PC-3 (cell line): ENCODE measurements at regions not wholly inside any gene's neighbourhood (a gene's known extent, or its start where the extent isn't known, plus 50 kb on each side); places are given as distances from the start of the nearest gene placed in this dataset.
A peak's percentile ranks its signal among the peaks of the same experiment; 100 is the strongest.

Source experiments
- ATAC-seq: fragments of 200-7000 bp; cut with Tn5 transposase; 2 replicates; pipeline ENCODE4 v1.9.1; 2020; ENCODE audit warnings: mild to moderate bottlenecking, moderate library complexity
- BruUV-seq: library from RNA; stranded (reverse); fragments of 400-500 nt; replicated peaks from 2 replicates; lab custom pipeline; 2021; lab: Mats Ljungman, UMichigan
- CTCF ChIA-PET: fragments of 300-600 bp; sonication (Branson Sonifier 250); formaldehyde crosslinking; loops from one replicate; lab custom pipeline; 2022; ENCODE audit warnings: antibody characterized with exemption; lab: Charles Lee
- POLR2A ChIA-PET: fragments of 300-600 bp; sonication (Branson Sonifier 250); formaldehyde crosslinking; loops from one replicate; lab custom pipeline; 2022; ENCODE audit warnings: antibody characterized with exemption; ENCODE audit not compliant: unreplicated experiment; lab: Charles Lee
- DNase-seq: peaks from one replicate; pipeline ENCODE4 v3.0.0-alpha.2; 2015
- H2AFZ ChIP-seq: fragments of 300-600 bp; sonication (generic); 2 replicates; pipeline ENCODE4 v1.6.0; 2016; ENCODE audit warnings: antibody characterized with exemption, low read length
- H3F3A ChIP-seq: fragments of 300-600 bp; sonication (generic); one replicate; pipeline ENCODE4 v1.6.0; 2017; ENCODE audit warnings: antibody characterized with exemption, low read length, control low read depth, mild to moderate bottlenecking; ENCODE audit not compliant: unreplicated experiment
- H3K27ac ChIP-seq: fragments of 300-600 bp; sonication (generic); 2 replicates; pipeline ENCODE4 v1.5.1; 2016; ENCODE audit warnings: mild to moderate bottlenecking, low read length
- H3K27me3 ChIP-seq: fragments of 300-600 bp; sonication (generic); 2 replicates; pipeline ENCODE4 v1.6.1; 2016; ENCODE audit warnings: low read length, mixed read lengths
- H3K36me3 ChIP-seq: fragments of 300-600 bp; sonication (generic); 2 replicates; pipeline ENCODE4 v1.6.1; 2016; ENCODE audit warnings: low read depth, mixed run types, low read length, mixed read lengths
- H3K4me1 ChIP-seq: fragments of 300-600 bp; sonication (generic); 2 replicates; pipeline ENCODE4 v1.5.1; 2016; ENCODE audit warnings: low read length; ENCODE audit not compliant: insufficient read depth
- H3K4me2 ChIP-seq: fragments of 300-600 bp; sonication (generic); 2 replicates; pipeline ENCODE4 v1.6.0; 2016; ENCODE audit warnings: low read length
- H3K4me3 ChIP-seq: fragments of 300-600 bp; sonication (generic); 2 replicates; pipeline ENCODE4 v1.5.1; 2016; ENCODE audit warnings: mild to moderate bottlenecking, low read length, mixed read lengths
- H3K79me2 ChIP-seq: fragments of 300-600 bp; sonication (generic); 2 replicates; pipeline ENCODE4 v1.6.1; 2017; ENCODE audit warnings: low read length, mixed read lengths
- H3K9ac ChIP-seq: fragments of 300-600 bp; sonication (generic); 2 replicates; pipeline ENCODE4 v1.6.0; 2016; ENCODE audit warnings: mild to moderate bottlenecking, low read length
- H3K9me2 ChIP-seq: fragments of 300-600 bp; sonication (generic); replicated peaks from 2 replicates; pipeline ENCODE4 v1.6.1; 2016; ENCODE audit warnings: mixed run types, low read length, mixed read lengths
- H3K9me3 ChIP-seq: fragments of 300-600 bp; sonication (generic); 2 replicates; pipeline ENCODE4 v1.6.1; 2016; ENCODE audit warnings: low read length, mixed read lengths
- H4K20me1 ChIP-seq: fragments of 300-600 bp; sonication (generic); 2 replicates; pipeline ENCODE4 v1.6.1; 2016; ENCODE audit warnings: low read length, mixed read lengths
- EZH2 ChIP-seq: fragments of 300-600 bp; sonication (generic); IDR thresholded peaks from one replicate; pipeline ENCODE4 v1.6.1; 2017; ENCODE audit warnings: antibody characterized with exemption, mild to moderate bottlenecking, low read length; ENCODE audit not compliant: unreplicated experiment
- EZH2phosphoT487 ChIP-seq: fragments of 300-600 bp; sonication (generic); IDR thresholded peaks from 2 replicates; pipeline ENCODE4 v1.6.1; 2018; ENCODE audit warnings: mild to moderate bottlenecking, antibody characterized with exemption, low read length, borderline replicate concordance
- intact Hi-C: fragments of 100-400 bp; cut with micrococcal nuclease; formaldehyde crosslinking; loops from 2 replicates; pipeline ENCODE4 v1.9.0; 2023
- TF ChIP-seq, protein P1 (sequence below): fragments of 300-600 bp; sonication (generic); conservative IDR thresholded peaks from 2 replicates; pipeline ENCODE4 v1.5.1; 2017; ENCODE audit warnings: antibody characterized with exemption, low read depth, mild to moderate bottlenecking, low read length

DNA sequence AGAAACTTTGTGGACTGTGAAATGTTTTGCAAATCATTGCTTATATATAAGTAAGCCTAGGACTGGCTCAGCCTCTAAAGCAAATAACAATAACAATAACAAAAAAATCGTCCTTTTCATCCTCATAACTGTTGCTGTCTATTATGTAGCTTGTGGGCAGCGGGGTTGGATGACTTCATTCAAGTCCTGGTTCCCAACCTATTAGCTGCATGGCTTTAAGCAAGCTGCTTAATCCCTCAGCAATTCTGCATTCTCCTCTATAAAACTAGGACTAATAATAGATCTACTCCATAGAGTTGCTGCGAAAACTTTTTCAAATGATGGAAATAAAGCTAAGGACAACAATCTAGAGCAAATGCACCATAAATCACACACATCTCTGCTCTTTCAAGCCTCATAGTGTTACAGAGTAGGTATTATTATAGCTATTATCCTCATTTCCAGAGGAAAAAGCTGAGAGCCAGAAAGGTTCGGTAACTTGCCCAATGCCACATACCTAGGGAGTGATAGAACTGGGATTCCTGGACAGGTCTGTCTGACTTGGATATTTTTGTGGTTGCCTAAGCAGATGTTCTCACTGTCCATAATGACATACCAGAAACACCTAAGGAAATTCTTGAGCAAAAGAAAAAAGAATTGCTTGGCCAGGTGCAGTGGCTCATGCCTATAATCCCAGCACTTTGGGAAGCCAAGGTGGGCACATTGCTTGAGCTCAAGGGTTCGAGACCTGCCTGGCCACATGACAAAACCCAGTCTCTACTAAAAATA, 98.8 kb upstream of the ADRA1B start:
- H3K79me2 ChIP-seq, result no peaks in the 10 kb centered on the region
- H3K36me3 ChIP-seq, result no peaks in the 10 kb centered on the region
- intact Hi-C loops, result no loop called here
- no peak overlapping the region for H2AFZ ChIP-seq
- H3K9me2 ChIP-seq, result no peaks in the 10 kb centered on the region
- H3K4me3 ChIP-seq, result no peak overlapping the region
- no peaks in the 10 kb centered on the region for H4K20me1 ChIP-seq
- H3K27me3 ChIP-seq, result no peaks in the 10 kb centered on the region
- ChIA-PET POLR2A (no interaction called here), CTCF (no interaction called here)
- H3K27ac ChIP-seq, result no peak overlapping the region
- H3K9me3 ChIP-seq, result no peaks in the 10 kb centered on the region
- DNase-seq (peak; percentile 26), ATAC-seq (no peak)
- no peak overlapping the region for H3K4me2 ChIP-seq
- BruUV-seq, result no TSS peak
- H3F3A ChIP-seq, result no peaks in the 10 kb centered on the region
- H3K9ac ChIP-seq, result no peak overlapping the region
- H3K4me1 ChIP-seq, result peaks cover 33% of the 10 kb centered on the region
- no peak for TF ChIP-seq EZH2phosphoT487
- TF ChIP-seq, protein P1, sequence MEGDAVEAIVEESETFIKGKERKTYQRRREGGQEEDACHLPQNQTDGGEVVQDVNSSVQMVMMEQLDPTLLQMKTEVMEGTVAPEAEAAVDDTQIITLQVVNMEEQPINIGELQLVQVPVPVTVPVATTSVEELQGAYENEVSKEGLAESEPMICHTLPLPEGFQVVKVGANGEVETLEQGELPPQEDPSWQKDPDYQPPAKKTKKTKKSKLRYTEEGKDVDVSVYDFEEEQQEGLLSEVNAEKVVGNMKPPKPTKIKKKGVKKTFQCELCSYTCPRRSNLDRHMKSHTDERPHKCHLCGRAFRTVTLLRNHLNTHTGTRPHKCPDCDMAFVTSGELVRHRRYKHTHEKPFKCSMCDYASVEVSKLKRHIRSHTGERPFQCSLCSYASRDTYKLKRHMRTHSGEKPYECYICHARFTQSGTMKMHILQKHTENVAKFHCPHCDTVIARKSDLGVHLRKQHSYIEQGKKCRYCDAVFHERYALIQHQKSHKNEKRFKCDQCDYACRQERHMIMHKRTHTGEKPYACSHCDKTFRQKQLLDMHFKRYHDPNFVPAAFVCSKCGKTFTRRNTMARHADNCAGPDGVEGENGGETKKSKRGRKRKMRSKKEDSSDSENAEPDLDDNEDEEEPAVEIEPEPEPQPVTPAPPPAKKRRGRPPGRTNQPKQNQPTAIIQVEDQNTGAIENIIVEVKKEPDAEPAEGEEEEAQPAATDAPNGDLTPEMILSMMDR, result no peak
- no peak for TF ChIP-seq EZH2

DNA sequence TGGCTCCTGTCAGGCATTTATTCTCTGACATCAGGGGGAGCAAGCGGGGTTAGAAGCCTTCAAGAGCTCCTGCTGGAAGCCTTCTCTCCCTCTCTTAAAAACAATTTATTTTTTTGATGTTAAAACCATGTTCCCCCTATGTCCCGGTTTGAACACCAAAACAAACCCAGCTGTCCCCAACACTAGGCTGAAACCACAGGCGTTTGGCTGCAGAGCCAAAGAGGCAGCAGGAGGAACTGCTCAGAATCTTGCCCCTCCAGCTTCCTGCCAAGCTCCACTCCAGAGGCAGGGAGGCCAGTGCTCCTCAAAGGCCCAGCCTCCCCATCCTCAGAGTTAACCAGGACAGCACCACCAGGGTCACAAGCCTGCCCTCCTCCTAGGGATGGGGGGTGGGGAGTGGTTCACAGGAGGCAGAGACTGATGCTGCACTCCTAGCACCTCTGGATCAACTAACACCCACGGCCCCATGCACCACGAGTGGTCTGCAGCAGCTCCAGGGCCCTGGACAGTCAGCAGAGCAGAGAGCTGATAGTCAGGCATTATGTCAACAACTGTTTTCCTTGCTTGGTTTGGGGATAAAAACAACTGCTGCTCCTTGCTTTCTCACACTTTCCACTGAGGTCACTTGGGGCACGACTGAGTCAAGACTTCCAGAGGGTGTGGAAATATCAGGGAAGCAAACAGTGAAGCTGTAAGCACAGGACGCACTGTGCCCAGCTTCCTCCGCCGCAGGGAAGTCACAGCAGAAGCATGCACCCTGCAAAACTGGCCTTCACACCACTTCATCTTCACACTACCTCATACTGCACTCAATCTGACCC, 96.5 kb upstream of the ADRA1B start:
- H3K27ac ChIP-seq, result peak overlapping the region; percentile 77
- H3F3A ChIP-seq, result no peaks in the 10 kb centered on the region
- DNase-seq (peak; percentile 82), ATAC-seq (peak; percentile 74)
- H3K4me3 ChIP-seq, result no peak overlapping the region
- no peaks in the 10 kb centered on the region for H3K9me2 ChIP-seq
- no peaks in the 10 kb centered on the region for H3K79me2 ChIP-seq
- no peak overlapping the region for H3K9ac ChIP-seq
- no peaks in the 10 kb centered on the region for H4K20me1 ChIP-seq
- ChIA-PET CTCF (no interaction called here), POLR2A (interaction anchor here (0.5 kb wide), 1 partner anchor 19 kb away, joined by 3 read pairs; no protein-coding TSS in a partner anchor)
- H3K36me3 ChIP-seq, result no peaks in the 10 kb centered on the region
- no TSS peak for BruUV-seq
- H3K27me3 ChIP-seq, result no peaks in the 10 kb centered on the region
- intact Hi-C loops, result loop anchor here (10.0 kb wide), 1 partner anchor 305 kb away; no protein-coding TSS in a partner anchor
- TF ChIP-seq EZH2phosphoT487, result no peak
- H3K9me3 ChIP-seq, result no peaks in the 10 kb centered on the region
- H3K4me1 ChIP-seq, result peaks cover 36% of the 10 kb centered on the region
- peak overlapping the region; percentile 47 for H3K4me2 ChIP-seq
- peak overlapping the region; percentile 32; the same call in 1 of the 2 replicates for H2AFZ ChIP-seq

- Histone ChIP-seq H3K36me3 (no peaks in the 10 kb centered on the region), H3K27me3 (no peaks in the 10 kb centered on the region), H4K20me1 (no peaks in the 10 kb centered on the region), H3F3A (no peaks in the 10 kb centered on the region), H3K9me2 (no peaks in the 10 kb centered on the region), H3K4me1 (peaks cover 36% of the 10 kb centered on the region), H3K4me3 (no peak overlapping the region), H3K27ac (peak overlapping the region; percentile 77), H3K9ac (no peak overlapping the region), H3K9me3 (no peaks in the 10 kb centered on the region), H3K4me2 (peak overlapping the region; percentile 47; the same call in 1 of the 2 replicates), H3K79me2 (no peaks in the 10 kb centered on the region), H2AFZ (no peak overlapping the region)
- DNase-seq (no peak), ATAC-seq (no peak)
- BruUV-seq, result no TSS peak
- intact Hi-C loops, result loop anchor here (10.0 kb wide), 1 partner anchor 306 kb away; no protein-coding TSS in a partner anchor
- TF ChIP-seq EZH2phosphoT487, result no peak
- TF ChIP-seq, protein P1, result no peak
- no peak for TF ChIP-seq EZH2
- CTCF ChIA-PET, result no interaction called here
- POLR2A ChIA-PET, result no interaction called here
Measured at GRCh38 chr5:159820692-159821091, 95.6 kb upstream of the ADRA1B start.
